HG02759 (cell line): ENCODE measurements at regions not wholly inside any gene's neighbourhood (a gene's known extent, or its start where the extent isn't known, plus 50 kb on each side); places are given as distances from the start of the nearest gene placed in this dataset.
A peak's percentile ranks its signal among the peaks of the same experiment; 100 is the strongest.

Source experiments
- ATAC-seq: cut with Tn5 transposase; IDR thresholded peaks from one replicate; pipeline ENCODE4 v1.9.1; 2021; ENCODE audit warnings: mild to moderate bottlenecking, moderate library complexity; ENCODE audit not compliant: unreplicated experiment

DNA sequence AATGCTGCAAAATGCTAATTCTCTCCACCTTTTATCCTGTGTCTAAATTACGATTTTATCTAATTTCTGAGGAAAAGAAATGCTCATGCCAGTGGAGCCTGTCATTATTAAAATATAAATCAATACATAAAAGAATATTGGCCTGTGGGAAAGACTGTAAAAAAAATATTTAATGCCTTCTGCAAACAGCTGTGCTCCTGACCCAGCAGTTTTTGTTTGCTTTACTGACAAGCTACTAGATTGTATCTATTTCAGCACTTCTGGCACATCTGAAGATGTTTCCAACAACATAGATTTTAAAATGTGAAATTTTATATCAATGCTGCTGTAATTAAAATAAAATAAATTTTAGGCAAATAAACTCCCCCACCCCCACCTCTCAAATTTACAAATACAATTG lies 493.6 kb upstream of the AGTR1 start:
- ATAC-seq = no peak

- no peak for ATAC-seq
Measured at GRCh38 chr3:148205977-148206376, 491.7 kb upstream of the AGTR1 start.

GRCh38 chr3:148206446-148206845 lies 491.3 kb upstream of the AGTR1 start:
- no peak for ATAC-seq

GRCh38 chr3:148208975-148209374 lies 488.7 kb upstream of the AGTR1 start:
- no peak for ATAC-seq

DNA sequence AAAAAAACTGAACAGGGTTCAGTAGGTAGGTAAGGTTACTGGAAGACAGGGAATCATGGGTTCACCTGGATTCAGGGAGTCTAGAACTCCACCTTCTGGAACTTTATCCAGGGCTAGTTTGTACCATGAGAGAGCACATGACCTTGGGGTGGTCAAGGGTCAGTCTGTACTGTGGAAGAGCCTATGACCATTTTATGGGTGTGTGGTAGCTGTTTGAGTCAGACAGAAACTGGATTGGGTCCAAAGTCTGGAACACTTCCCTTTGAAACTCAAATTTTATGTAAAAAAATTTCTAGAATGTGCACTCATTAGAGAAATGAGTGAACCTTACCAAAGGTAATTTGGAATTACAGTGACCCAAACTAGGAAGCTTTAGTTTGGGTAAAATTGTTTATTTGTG lies 486.0 kb upstream of the AGTR1 start:
- ATAC-seq = peak; percentile 92

- ATAC-seq = no peak
Measured at GRCh38 chr3:148214705-148215104, 483.0 kb upstream of the AGTR1 start.

GRCh38 chr3:148217317-148217716 lies 480.4 kb upstream of the AGTR1 start:
- no peak for ATAC-seq

DNA sequence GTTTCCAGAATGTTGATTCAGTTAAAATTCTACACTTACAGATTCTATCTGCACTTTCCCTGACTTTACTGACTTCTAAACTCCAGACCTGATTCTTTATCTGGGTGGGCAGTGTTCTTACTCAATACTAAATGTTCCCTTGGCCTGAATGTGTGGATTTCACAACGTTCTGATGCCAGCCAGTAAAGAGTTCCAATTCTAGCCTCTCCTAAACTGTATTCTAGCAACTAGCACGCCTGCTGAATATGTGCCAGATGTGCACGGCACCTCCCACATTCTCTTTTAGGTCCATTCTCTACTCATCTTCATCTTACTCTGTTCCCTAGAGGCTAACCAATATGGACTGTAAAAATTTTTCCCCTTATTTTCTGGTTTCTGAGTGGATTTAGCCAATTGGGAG lies 479.5 kb upstream of the AGTR1 start:
- ATAC-seq = no peak

DNA sequence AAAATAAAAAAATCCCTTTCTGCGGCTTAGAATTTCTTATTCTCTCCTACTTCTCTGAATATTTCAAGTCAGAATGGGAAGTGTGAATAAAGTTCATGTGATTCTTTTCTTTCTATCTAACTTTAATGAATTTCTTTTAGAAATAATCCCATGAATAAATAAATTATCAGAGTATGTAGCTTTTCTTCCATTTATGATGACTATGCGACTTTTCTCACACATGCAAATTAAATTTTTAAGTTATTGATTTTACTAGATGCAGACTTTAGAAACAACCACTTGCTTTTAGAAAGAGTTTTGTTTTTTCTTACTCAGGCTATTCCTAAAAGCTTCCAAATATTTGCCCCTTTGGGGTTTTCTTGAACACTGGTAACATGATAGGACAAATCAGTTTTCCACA lies 477.7 kb upstream of the AGTR1 start:
- ATAC-seq = no peak

DNA sequence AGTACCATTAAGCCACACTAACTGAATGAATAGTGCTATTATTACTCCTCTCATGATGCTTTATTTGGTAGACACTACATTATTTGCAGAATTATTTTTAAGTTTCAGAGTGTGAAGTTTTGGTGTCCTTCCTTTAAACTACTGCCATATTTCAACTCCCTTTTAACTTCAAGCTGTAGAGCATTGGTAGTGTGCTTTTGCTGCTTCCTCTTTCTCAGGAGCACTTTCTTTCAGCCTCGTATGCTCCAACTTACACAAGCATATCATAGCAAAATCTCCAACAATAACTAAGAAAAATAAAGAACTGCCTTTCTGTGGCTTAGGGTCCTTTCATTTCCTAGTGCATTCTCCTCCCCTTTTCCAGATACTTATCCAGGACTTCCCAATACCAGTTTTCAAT lies 476.4 kb upstream of the AGTR1 start:
- no peak for ATAC-seq

DNA sequence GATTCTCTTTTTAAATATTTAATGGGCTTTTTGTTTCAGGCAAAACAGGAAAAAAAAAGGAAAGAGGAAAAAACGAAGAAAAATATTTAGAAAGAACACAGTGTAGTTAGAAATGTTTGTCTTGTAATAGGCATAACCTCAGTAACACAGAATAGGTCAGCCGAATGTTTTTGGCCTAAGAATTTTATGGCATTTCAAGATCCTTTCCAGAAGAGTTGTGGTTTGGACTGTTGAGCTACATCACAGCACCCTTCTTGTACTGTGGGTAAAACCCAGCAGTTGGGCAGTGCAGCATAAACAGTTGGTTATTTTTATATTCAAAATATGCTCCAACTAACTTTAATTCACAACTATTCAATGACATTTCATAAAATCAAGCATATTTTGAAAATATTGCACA lies 474.4 kb upstream of the AGTR1 start:
- no peak for ATAC-seq

- no peak for ATAC-seq
Measured at GRCh38 chr3:148226246-148226645, 471.5 kb upstream of the AGTR1 start.

GRCh38 chr3:148227534-148227933 lies 470.2 kb upstream of the AGTR1 start:
- ATAC-seq = no peak

GRCh38 chr3:148229107-148229506 lies 468.6 kb upstream of the AGTR1 start:
- ATAC-seq = no peak

- ATAC-seq = no peak
Measured at GRCh38 chr3:148230473-148230872, 467.2 kb upstream of the AGTR1 start.

- ATAC-seq = no peak
Measured at GRCh38 chr3:148232389-148232788, 465.3 kb upstream of the AGTR1 start.

DNA sequence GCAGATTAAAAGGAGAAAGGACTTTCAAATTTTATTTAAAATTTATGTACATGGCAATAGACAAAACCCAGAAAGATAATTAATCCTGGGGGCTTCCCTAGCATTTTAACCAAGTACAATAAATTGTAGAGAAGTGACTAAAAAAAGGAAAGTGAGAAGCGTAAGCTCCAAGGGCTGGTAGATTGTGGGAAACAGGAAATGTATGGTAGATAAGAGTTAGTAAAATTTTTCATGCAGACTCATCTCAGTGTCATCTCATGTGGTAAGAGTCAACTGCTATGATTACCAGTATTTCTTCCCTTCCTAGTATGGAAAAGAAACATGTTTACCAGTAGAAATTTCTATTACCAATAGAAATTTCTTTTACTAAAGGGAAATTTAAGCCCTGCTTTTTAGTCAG lies 464.3 kb upstream of the AGTR1 start:
- ATAC-seq = peak; percentile 47

DNA sequence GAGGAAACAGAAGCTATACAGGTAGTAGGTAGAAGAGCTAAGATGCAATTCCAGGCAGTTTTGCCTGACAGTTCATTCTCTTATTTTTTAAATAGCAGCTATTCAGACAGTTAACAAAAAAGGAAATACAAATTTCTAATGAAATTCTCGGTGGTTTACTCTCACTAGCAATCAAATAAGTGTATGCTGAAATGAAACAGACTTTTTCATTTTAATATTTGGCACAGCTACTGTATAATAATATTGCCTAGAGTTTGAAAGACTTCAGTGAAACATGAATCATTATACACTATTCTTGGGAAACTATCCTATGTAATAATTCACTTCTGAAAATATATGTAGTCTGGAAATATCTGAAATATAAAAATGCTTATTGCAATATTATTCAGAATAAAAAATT lies 463.2 kb upstream of the AGTR1 start:
- ATAC-seq = no peak

GRCh38 chr3:148235566-148235965 lies 462.1 kb upstream of the AGTR1 start:
- no peak for ATAC-seq

DNA sequence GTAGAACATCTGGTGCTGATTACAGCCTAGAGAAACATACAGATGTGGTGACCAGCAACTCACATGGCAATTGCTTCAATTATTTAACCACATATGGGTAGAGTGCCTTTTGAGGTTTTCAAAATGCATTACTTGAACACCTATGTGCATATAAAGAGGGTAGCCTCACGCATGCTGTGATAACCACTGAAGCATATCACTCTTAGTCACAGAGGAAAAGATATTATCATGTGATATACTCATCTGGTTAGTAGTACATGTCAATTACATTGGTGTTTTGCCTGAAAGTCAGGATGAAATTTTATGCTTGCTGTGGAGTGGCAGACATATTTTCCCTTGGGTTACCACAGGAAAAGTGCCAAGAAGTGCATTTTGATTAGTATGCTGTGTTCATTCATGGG lies 459.3 kb upstream of the AGTR1 start:
- no peak for ATAC-seq

GRCh38 chr3:148240351-148240750 lies 457.4 kb upstream of the AGTR1 start:
- no peak for ATAC-seq

GRCh38 chr3:148243609-148244008 lies 454.1 kb upstream of the AGTR1 start:
- ATAC-seq = no peak

- no peak for ATAC-seq
Measured at GRCh38 chr3:148246291-148246923, 451.3 kb upstream of the AGTR1 start.
